GM19463 (cell line): ENCODE measurements at regions not wholly inside any gene's neighbourhood (a gene's known extent, or its start where the extent isn't known, plus 50 kb on each side); places are given as distances from the start of the nearest gene placed in this dataset.

Experiments used
- ATAC-seq: cut with Tn5 transposase; IDR thresholded peaks from one replicate; pipeline ENCODE4 v1.9.1; 2021; ENCODE audit warnings: mild to moderate bottlenecking, moderate library complexity; ENCODE audit not compliant: unreplicated experiment

- ATAC-seq, result no peak
These were observed 315.2 kb upstream of the PDE4D start for GRCh38 chr5:60208716-60209115.

- peak; percentile 89 for ATAC-seq
These were observed 313.5 kb upstream of the PDE4D start for GRCh38 chr5:60207040-60207439.

GRCh38 chr5:60206234-60206633 lies 312.7 kb upstream of the PDE4D start:
- ATAC-seq, result no peak

- ATAC-seq, result no peak
These were observed 311.5 kb upstream of the PDE4D start for GRCh38 chr5:60205071-60205470.

- no peak for ATAC-seq
These were observed 303.0 kb upstream of the PDE4D start for GRCh38 chr5:60196385-60197113.

- no peak for ATAC-seq
These were observed 302.0 kb upstream of the PDE4D start for GRCh38 chr5:60195551-60195950.

- ATAC-seq, result no peak
These were observed 301.6 kb upstream of the PDE4D start for GRCh38 chr5:60195083-60195482.

- peak; percentile 46 for ATAC-seq
These were observed 291.9 kb upstream of the PDE4D start for GRCh38 chr5:60185231-60186099.

GRCh38 chr5:60184606-60185005 lies 291.1 kb upstream of the PDE4D start:
- no peak for ATAC-seq

- ATAC-seq, result no peak
These were observed 290.4 kb upstream of the PDE4D start for GRCh38 chr5:60183881-60184280.

- no peak for ATAC-seq
These were observed 284.6 kb upstream of the PDE4D start for GRCh38 chr5:60178101-60178500.

GRCh38 chr5:60177596-60177995 lies 284.1 kb upstream of the PDE4D start:
- ATAC-seq, result no peak

- ATAC-seq, result no peak
These were observed 280.1 kb upstream of the PDE4D start for GRCh38 chr5:60173667-60174066.

GRCh38 chr5:60163762-60164161 lies 270.2 kb upstream of the PDE4D start:
- ATAC-seq, result no peak

GRCh38 chr5:60162441-60162840 lies 268.9 kb upstream of the PDE4D start:
- no peak for ATAC-seq

- ATAC-seq, result no peak
These were observed 267.9 kb upstream of the PDE4D start for GRCh38 chr5:60161340-60161934.

GRCh38 chr5:60149081-60149480 lies 255.6 kb upstream of the PDE4D start:
- ATAC-seq, result no peak

GRCh38 chr5:60148366-60148765 lies 254.8 kb upstream of the PDE4D start:
- no peak for ATAC-seq

- no peak for ATAC-seq
These were observed 254.3 kb upstream of the PDE4D start for GRCh38 chr5:60147791-60148190.

- ATAC-seq, result no peak
These were observed 250.5 kb upstream of the PDE4D start for GRCh38 chr5:60143942-60144549.

- no peak for ATAC-seq
These were observed 247.6 kb upstream of the PDE4D start for GRCh38 chr5:60141119-60141518.
